Ishikawa (cell line): ENCODE measurements at regions not wholly inside any gene's neighbourhood (a gene's known extent, or its start where the extent isn't known, plus 50 kb on each side); places are given as distances from the start of the nearest gene placed in this dataset.

ENCODE experiments used
- CEBPB ChIP-seq: IDR thresholded peaks from 2 replicates; pipeline ENCODE4 v1.6.1; 2012
- CREB1 ChIP-seq: IDR thresholded peaks from 2 replicates; pipeline ENCODE4 v1.6.1; 2012; ENCODE audit warnings: low read depth
- EGR1 ChIP-seq: IDR thresholded peaks from 2 replicates; pipeline ENCODE4 v1.6.1; 2012
- EP300 ChIP-seq: IDR thresholded peaks from 2 replicates; pipeline ENCODE4 v1.6.1; 2012; ENCODE audit warnings: borderline replicate concordance
- FOXM1 ChIP-seq: IDR thresholded peaks from 2 replicates; pipeline ENCODE4 v1.6.1; 2012; ENCODE audit warnings: low read depth, borderline replicate concordance
- NFIC ChIP-seq: IDR thresholded peaks from 2 replicates; pipeline ENCODE4 v1.6.1; 2012
- RAD21 ChIP-seq: IDR thresholded peaks from 2 replicates; pipeline ENCODE4 v1.6.1; 2012; ENCODE audit warnings: low read depth
- TAF1 ChIP-seq: IDR thresholded peaks from 2 replicates; pipeline ENCODE4 v1.6.1; 2012; ENCODE audit warnings: low read depth, mild to moderate bottlenecking
- TCF12 ChIP-seq: IDR thresholded peaks from 2 replicates; pipeline ENCODE4 v1.6.1; 2012; ENCODE audit warnings: low read depth
- TEAD4 ChIP-seq: IDR thresholded peaks from 2 replicates; pipeline ENCODE4 v1.6.1; 2012
- YY1 ChIP-seq: IDR thresholded peaks from 2 replicates; pipeline ENCODE4 v1.6.1; 2012; ENCODE audit warnings: low read depth
- ZBTB7A ChIP-seq: IDR thresholded peaks from 2 replicates; pipeline ENCODE4 v1.6.1; 2012; ENCODE audit warnings: low read depth
- TF ChIP-seq, protein P1 (sequence below): IDR thresholded peaks from 2 replicates; pipeline ENCODE4 v1.6.1; 2012; ENCODE audit warnings: low read depth, mild to moderate bottlenecking
- TF ChIP-seq, protein P2 (sequence below): IDR thresholded peaks from 2 replicates; pipeline ENCODE4 v1.6.1; 2012
- TF ChIP-seq, protein P3 (sequence below): IDR thresholded peaks from 2 replicates; pipeline ENCODE4 v1.6.1; 2012

DNA sequence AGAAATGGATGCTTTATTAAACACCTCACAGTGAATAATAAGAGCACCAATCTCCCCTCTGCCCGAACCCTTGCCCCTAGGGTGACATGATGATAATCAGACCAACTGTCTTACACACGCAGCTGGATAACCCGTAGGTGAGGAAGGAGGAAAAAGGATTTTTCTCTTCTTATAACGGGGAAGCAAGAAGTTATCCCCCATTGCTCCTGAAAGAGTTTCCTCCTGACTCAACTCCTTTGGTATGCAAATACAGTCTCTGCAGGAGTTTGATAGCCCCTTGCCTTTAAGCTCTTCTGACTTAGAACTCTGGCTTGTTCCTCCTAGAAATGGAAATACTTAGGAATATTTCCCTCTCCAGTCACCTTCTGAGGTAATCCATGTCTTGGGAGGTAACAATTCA, 455.8 kb downstream of the TMEM135 start:
- TF ChIP-seq, protein P1, sequence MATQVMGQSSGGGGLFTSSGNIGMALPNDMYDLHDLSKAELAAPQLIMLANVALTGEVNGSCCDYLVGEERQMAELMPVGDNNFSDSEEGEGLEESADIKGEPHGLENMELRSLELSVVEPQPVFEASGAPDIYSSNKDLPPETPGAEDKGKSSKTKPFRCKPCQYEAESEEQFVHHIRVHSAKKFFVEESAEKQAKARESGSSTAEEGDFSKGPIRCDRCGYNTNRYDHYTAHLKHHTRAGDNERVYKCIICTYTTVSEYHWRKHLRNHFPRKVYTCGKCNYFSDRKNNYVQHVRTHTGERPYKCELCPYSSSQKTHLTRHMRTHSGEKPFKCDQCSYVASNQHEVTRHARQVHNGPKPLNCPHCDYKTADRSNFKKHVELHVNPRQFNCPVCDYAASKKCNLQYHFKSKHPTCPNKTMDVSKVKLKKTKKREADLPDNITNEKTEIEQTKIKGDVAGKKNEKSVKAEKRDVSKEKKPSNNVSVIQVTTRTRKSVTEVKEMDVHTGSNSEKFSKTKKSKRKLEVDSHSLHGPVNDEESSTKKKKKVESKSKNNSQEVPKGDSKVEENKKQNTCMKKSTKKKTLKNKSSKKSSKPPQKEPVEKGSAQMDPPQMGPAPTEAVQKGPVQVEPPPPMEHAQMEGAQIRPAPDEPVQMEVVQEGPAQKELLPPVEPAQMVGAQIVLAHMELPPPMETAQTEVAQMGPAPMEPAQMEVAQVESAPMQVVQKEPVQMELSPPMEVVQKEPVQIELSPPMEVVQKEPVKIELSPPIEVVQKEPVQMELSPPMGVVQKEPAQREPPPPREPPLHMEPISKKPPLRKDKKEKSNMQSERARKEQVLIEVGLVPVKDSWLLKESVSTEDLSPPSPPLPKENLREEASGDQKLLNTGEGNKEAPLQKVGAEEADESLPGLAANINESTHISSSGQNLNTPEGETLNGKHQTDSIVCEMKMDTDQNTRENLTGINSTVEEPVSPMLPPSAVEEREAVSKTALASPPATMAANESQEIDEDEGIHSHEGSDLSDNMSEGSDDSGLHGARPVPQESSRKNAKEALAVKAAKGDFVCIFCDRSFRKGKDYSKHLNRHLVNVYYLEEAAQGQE, result no peak
- TF ChIP-seq, protein P2, sequence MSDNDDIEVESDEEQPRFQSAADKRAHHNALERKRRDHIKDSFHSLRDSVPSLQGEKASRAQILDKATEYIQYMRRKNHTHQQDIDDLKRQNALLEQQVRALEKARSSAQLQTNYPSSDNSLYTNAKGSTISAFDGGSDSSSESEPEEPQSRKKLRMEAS, result no peak
- TF ChIP-seq NFIC (no peak), CEBPB (no peak), CREB1 (no peak), FOXM1 (no peak), RAD21 (no peak), TCF12 (no peak), ZBTB7A (no peak), EGR1 (no peak), TEAD4 (no peak), YY1 (no peak), EP300 (no peak), TAF1 (no peak)
- TF ChIP-seq, protein P3, sequence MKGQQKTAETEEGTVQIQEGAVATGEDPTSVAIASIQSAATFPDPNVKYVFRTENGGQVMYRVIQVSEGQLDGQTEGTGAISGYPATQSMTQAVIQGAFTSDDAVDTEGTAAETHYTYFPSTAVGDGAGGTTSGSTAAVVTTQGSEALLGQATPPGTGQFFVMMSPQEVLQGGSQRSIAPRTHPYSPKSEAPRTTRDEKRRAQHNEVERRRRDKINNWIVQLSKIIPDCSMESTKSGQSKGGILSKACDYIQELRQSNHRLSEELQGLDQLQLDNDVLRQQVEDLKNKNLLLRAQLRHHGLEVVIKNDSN, result no peak

DNA sequence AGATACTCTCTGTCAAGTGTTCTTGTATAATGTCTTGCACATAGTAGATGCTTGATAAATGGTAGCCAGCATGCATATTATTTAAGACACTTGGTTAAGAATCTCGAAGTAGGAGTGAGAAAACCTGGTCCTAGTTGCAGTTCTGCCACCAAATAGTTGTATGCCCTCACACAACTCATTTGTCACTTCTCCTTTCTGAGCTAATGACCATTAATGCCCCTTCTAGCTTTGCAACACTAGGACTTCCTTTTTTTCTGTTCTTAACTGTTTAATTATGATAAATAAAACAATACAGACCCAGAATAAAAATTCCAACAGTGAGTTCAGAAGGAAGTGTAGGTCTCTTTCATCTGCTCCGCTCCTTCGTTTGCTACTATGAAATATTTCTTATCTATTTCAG, 453.6 kb downstream of the TMEM135 start:
- TF ChIP-seq RAD21 (no peak), ZBTB7A (no peak), TEAD4 (no peak), TCF12 (no peak), TAF1 (no peak), NFIC (no peak), CREB1 (no peak), CEBPB (no peak), FOXM1 (no peak), EGR1 (no peak), EP300 (no peak), YY1 (no peak)
- TF ChIP-seq, protein P1, result no peak
- TF ChIP-seq, protein P2, result no peak
- TF ChIP-seq, protein P3, result no peak

DNA sequence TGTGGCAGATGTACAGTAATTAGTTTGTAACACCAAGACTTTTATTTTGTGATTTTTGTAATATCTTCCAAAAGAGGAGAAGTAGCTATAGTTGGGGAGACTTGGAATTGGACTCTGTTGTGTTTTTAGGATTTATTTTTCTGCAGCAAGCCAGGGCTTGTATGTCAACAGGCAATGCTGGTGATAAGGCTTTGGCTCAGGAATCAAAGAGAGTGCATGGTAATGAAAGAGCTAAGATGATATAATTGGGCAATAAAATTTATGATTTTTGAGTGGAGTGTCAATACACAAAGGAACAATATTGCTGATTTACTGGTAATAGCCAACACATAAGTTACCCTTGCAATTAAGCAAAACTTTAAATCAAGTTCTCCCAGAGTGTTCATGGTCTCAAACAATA, 452.9 kb downstream of the TMEM135 start:
- TF ChIP-seq RAD21 (no peak), CREB1 (no peak), EP300 (no peak), TEAD4 (no peak), TAF1 (no peak), FOXM1 (no peak), EGR1 (no peak), TCF12 (no peak), ZBTB7A (no peak), YY1 (no peak), NFIC (no peak), CEBPB (no peak)
- TF ChIP-seq, protein P3, result no peak
- TF ChIP-seq, protein P2, result no peak
- TF ChIP-seq, protein P1, result no peak
